ENCODE measurements at regions not wholly inside any gene's neighbourhood (a gene's known extent, or its start where the extent isn't known, plus 50 kb on each side); places are given as distances from the start of the nearest gene placed in this dataset.
"Not testable (repeated sequence)": the region's sequence is repeated elsewhere in the genome, so short reads cannot be mapped to it uniquely, and the experiment has no call there.

GRCh38 chrX:477441-478012 is 90.8 kb upstream of the PPP2R3B start:
- no peaks in the 10 kb centered on the region for H3K4me1 Mint-ChIP-seq
- H3K9me3 Mint-ChIP-seq = no peaks in the 10 kb centered on the region
- no peaks in the 10 kb centered on the region for H3K36me3 Mint-ChIP-seq
- no peak overlapping the region for H3K4me3 Mint-ChIP-seq
- H3K27me3 Mint-ChIP-seq = no peaks in the 10 kb centered on the region
- no peak overlapping the region for H3K27ac Mint-ChIP-seq

GRCh38 chrX:479273-479981 is 92.7 kb upstream of the PPP2R3B start:
- no peak overlapping the region for H3K4me3 Mint-ChIP-seq
- H3K4me1 Mint-ChIP-seq = no peaks in the 10 kb centered on the region
- no peaks in the 10 kb centered on the region for H3K36me3 Mint-ChIP-seq
- H3K27me3 Mint-ChIP-seq = no peaks in the 10 kb centered on the region
- no peak overlapping the region for H3K27ac Mint-ChIP-seq
- no peaks in the 10 kb centered on the region for H3K9me3 Mint-ChIP-seq

- H3K4me1 Mint-ChIP-seq = no peaks in the 10 kb centered on the region
- H3K36me3 Mint-ChIP-seq = no peaks in the 10 kb centered on the region
- H3K27ac Mint-ChIP-seq = no peak overlapping the region
- peaks cover 2% of the 10 kb centered on the region for H3K27me3 Mint-ChIP-seq
- no peaks in the 10 kb centered on the region for H3K9me3 Mint-ChIP-seq
- H3K4me3 Mint-ChIP-seq = no peak overlapping the region
Observed at GRCh38 chrX:480861-481417, 94.2 kb upstream of the PPP2R3B start.

GRCh38 chrX:482192-482701 is 95.5 kb upstream of the PPP2R3B start:
- H3K27me3 Mint-ChIP-seq = peaks cover 2% of the 10 kb centered on the region
- H3K27ac Mint-ChIP-seq = no peak overlapping the region
- no peaks in the 10 kb centered on the region for H3K9me3 Mint-ChIP-seq
- no peaks in the 10 kb centered on the region for H3K36me3 Mint-ChIP-seq
- H3K4me1 Mint-ChIP-seq = no peaks in the 10 kb centered on the region
- H3K4me3 Mint-ChIP-seq = no peak overlapping the region

GRCh38 chrX:482702-483203 is 96.0 kb upstream of the PPP2R3B start:
- Mint-ChIP-seq H3K36me3 (no peaks in the 10 kb centered on the region), H3K4me1 (no peaks in the 10 kb centered on the region), H3K9me3 (no peaks in the 10 kb centered on the region), H3K27ac (no peak overlapping the region), H3K27me3 (peaks cover 2% of the 10 kb centered on the region), H3K4me3 (no peak overlapping the region)

- Mint-ChIP-seq H3K4me3 (no peak overlapping the region), H3K27ac (no peak overlapping the region)
Observed at GRCh38 chrX:485368-485767, 98.7 kb upstream of the PPP2R3B start.

GRCh38 chrX:486325-486724 is 99.6 kb upstream of the PPP2R3B start:
- no peak overlapping the region for H3K4me3 Mint-ChIP-seq
- no peak overlapping the region for H3K27ac Mint-ChIP-seq
- no peaks in the 10 kb centered on the region for H3K4me1 Mint-ChIP-seq

More at GRCh38 chrX:485368-485767, 98.7 kb upstream of the PPP2R3B start:
- Mint-ChIP-seq H3K27me3 (peaks cover 2% of the 10 kb centered on the region), H3K4me1 (no peaks in the 10 kb centered on the region), H3K9me3 (no peaks in the 10 kb centered on the region), H3K36me3 (no peaks in the 10 kb centered on the region)

GRCh38 chrX:487836-488235 is 101.1 kb upstream of the PPP2R3B start:
- H3K36me3 Mint-ChIP-seq = no peaks in the 10 kb centered on the region
- H3K4me3 Mint-ChIP-seq = no peak overlapping the region
- H3K9me3 Mint-ChIP-seq = no peaks in the 10 kb centered on the region
- no peak overlapping the region for H3K27ac Mint-ChIP-seq
- H3K4me1 Mint-ChIP-seq = no peaks in the 10 kb centered on the region
- peaks cover 2% of the 10 kb centered on the region for H3K27me3 Mint-ChIP-seq

More at GRCh38 chrX:486325-486724, 99.6 kb upstream of the PPP2R3B start:
- Mint-ChIP-seq H3K36me3 (no peaks in the 10 kb centered on the region), H3K9me3 (no peaks in the 10 kb centered on the region), H3K27me3 (peaks cover 2% of the 10 kb centered on the region)

- Mint-ChIP-seq H3K9me3 (no peaks in the 10 kb centered on the region), H3K27ac (no peak overlapping the region), H3K36me3 (no peaks in the 10 kb centered on the region), H3K4me3 (no peak overlapping the region), H3K4me1 (no peaks in the 10 kb centered on the region), H3K27me3 (peaks cover 2% of the 10 kb centered on the region)
Observed at GRCh38 chrX:489820-490219, 103.1 kb upstream of the PPP2R3B start.

GRCh38 chrX:497186-498014 is 110.7 kb upstream of the PPP2R3B start:
- Mint-ChIP-seq H3K27ac (no peak overlapping the region), H3K27me3 (peaks cover 12% of the 10 kb centered on the region), H3K4me3 (no peak overlapping the region), H3K4me1 (no peaks in the 10 kb centered on the region), H3K36me3 (no peaks in the 10 kb centered on the region), H3K9me3 (peaks cover 8% of the 10 kb centered on the region)

- peaks cover 13% of the 10 kb centered on the region for H3K9me3 Mint-ChIP-seq
- not testable (repeated sequence) for H3K27ac Mint-ChIP-seq, H3K4me1 Mint-ChIP-seq, H3K4me3 Mint-ChIP-seq, H3K36me3 Mint-ChIP-seq
- peaks cover 16% of the 10 kb centered on the region for H3K27me3 Mint-ChIP-seq
Observed at GRCh38 chrX:498901-499300, 112.2 kb upstream of the PPP2R3B start.

GRCh38 chrX:499870-500364 is 113.2 kb upstream of the PPP2R3B start:
- no peak overlapping the region for H3K27ac Mint-ChIP-seq
- no peaks in the 10 kb centered on the region for H3K36me3 Mint-ChIP-seq
- H3K27me3 Mint-ChIP-seq = peaks cover 17% of the 10 kb centered on the region
- H3K4me1 Mint-ChIP-seq = no peaks in the 10 kb centered on the region
- H3K9me3 Mint-ChIP-seq = peaks cover 13% of the 10 kb centered on the region
- H3K4me3 Mint-ChIP-seq = no peak overlapping the region

- H3K36me3 Mint-ChIP-seq = no peaks in the 10 kb centered on the region
- H3K9me3 Mint-ChIP-seq = peaks cover 13% of the 10 kb centered on the region
- peaks cover 17% of the 10 kb centered on the region for H3K27me3 Mint-ChIP-seq
- no peak overlapping the region for H3K4me3 Mint-ChIP-seq
- no peak overlapping the region for H3K27ac Mint-ChIP-seq
- no peaks in the 10 kb centered on the region for H3K4me1 Mint-ChIP-seq
Observed at GRCh38 chrX:500481-501010, 113.8 kb upstream of the PPP2R3B start.

GRCh38 chrX:506341-506740 is 119.6 kb upstream of the PPP2R3B start:
- H3K9me3 Mint-ChIP-seq = peaks cover 13% of the 10 kb centered on the region
- H3K27me3 Mint-ChIP-seq = peaks cover 14% of the 10 kb centered on the region
- no peaks in the 10 kb centered on the region for H3K4me1 Mint-ChIP-seq
- H3K27ac Mint-ChIP-seq = no peak overlapping the region
- no peak overlapping the region for H3K4me3 Mint-ChIP-seq
- H3K36me3 Mint-ChIP-seq = no peaks in the 10 kb centered on the region

GRCh38 chrX:508163-508562 is 121.5 kb upstream of the PPP2R3B start:
- Mint-ChIP-seq H3K27me3 (peaks cover 5% of the 10 kb centered on the region), H3K4me3 (no peak overlapping the region), H3K36me3 (no peaks in the 10 kb centered on the region)

More at GRCh38 chrX:508163-508562, 121.5 kb upstream of the PPP2R3B start:
- Mint-ChIP-seq H3K4me1 (no peaks in the 10 kb centered on the region), H3K27ac (no peak overlapping the region), H3K9me3 (no peaks in the 10 kb centered on the region)

All from activated naive CD4-positive, alpha-beta T cell treated with anti-CD3 and anti-CD28 coated beads, Interleukin-2, amount 50 U/mL, for 24 hours (primary cell).